GM23248 (cell line): ENCODE measurements at regions not wholly inside any gene's neighbourhood (a gene's known extent, or its start where the extent isn't known, plus 50 kb on each side); places are given as distances from the start of the nearest gene placed in this dataset.

Experiments used
- DNase-seq: peaks from one replicate; pipeline ENCODE4 v3.0.0-alpha.2; 2015
- H2AFZ ChIP-seq: fragments of 200-600 bp; sonication (generic); 2 replicates; pipeline ENCODE4 v1.6.1; 2016; ENCODE audit warnings: antibody characterized with exemption
- H3F3A ChIP-seq: fragments of 200-600 bp; sonication (generic); 2 replicates; pipeline ENCODE4 v1.6.1; 2016; ENCODE audit warnings: mild to moderate bottlenecking, antibody characterized with exemption, mixed run types; ENCODE audit not compliant: insufficient read depth
- H3K27ac ChIP-seq: fragments of 200-600 bp; sonication (generic); 2 replicates; pipeline ENCODE4 v1.5.1; 2016; ENCODE audit warnings: mild to moderate bottlenecking
- H3K27me3 ChIP-seq: fragments of 200-600 bp; sonication (generic); replicated peaks from 2 replicates; pipeline ENCODE4 v1.6.1; 2016; ENCODE audit warnings: mild to moderate bottlenecking; ENCODE audit not compliant: insufficient read depth
- H3K36me3 ChIP-seq: fragments of 200-600 bp; sonication (generic); 2 replicates; pipeline ENCODE4 v1.6.1; 2016; ENCODE audit warnings: low read depth, mild to moderate bottlenecking
- H3K4me1 ChIP-seq: fragments of 200-600 bp; sonication (generic); 2 replicates; pipeline ENCODE4 v1.6.1; 2016; ENCODE audit warnings: mild to moderate bottlenecking; ENCODE audit not compliant: insufficient read depth
- H3K4me2 ChIP-seq: fragments of 200-600 bp; sonication (generic); one replicate; pipeline ENCODE4 v1.6.1; 2016; ENCODE audit warnings: mild to moderate bottlenecking; ENCODE audit not compliant: unreplicated experiment
- H3K4me3 ChIP-seq: fragments of 200-600 bp; sonication (generic); 2 replicates; pipeline ENCODE4 v1.5.1; 2016; ENCODE audit warnings: mild to moderate bottlenecking
- H3K79me2 ChIP-seq: fragments of 200-600 bp; sonication (generic); 2 replicates; pipeline ENCODE4 v1.6.1; 2016; ENCODE audit warnings: mild to moderate bottlenecking; ENCODE audit not compliant: insufficient read depth
- H3K9ac ChIP-seq: fragments of 200-600 bp; sonication (generic); 2 replicates; pipeline ENCODE4 v1.6.1; 2016; ENCODE audit warnings: mild to moderate bottlenecking
- H3K9me2 ChIP-seq: fragments of 200-600 bp; sonication (generic); 2 replicates; pipeline ENCODE4 v1.6.1; 2016; ENCODE audit warnings: mixed run types, mild to moderate bottlenecking, moderate library complexity; ENCODE audit not compliant: insufficient read depth
- H3K9me3 ChIP-seq: fragments of 200-600 bp; sonication (generic); one replicate; pipeline ENCODE4 v1.6.1; 2017; ENCODE audit warnings: low read depth
- H4K20me1 ChIP-seq: fragments of 200-600 bp; sonication (generic); 2 replicates; pipeline ENCODE4 v1.6.0; 2016; ENCODE audit not compliant: insufficient read depth
- EZH2 ChIP-seq: fragments of 200-600 bp; sonication (generic); IDR thresholded peaks from 2 replicates; pipeline ENCODE4 v1.6.1; 2018; ENCODE audit warnings: antibody characterized with exemption, mild to moderate bottlenecking; ENCODE audit not compliant: insufficient read depth, poor library complexity, severe bottlenecking
- EZH2phosphoT487 ChIP-seq: fragments of 200-600 bp; sonication (generic); IDR thresholded peaks from 2 replicates; pipeline ENCODE4 v1.6.1; 2018; ENCODE audit warnings: antibody characterized with exemption, moderate library complexity, mild to moderate bottlenecking, low read depth; ENCODE audit not compliant: insufficient read depth
- WGBS, 2 experiments: methylation state at CpG; one replicate each; pipeline ENCODE4 v1.1.6; 2015 to 2017; ENCODE audit warnings: low lambda C conversion rate in 2 of 2, low coverage in 1 of 2; ENCODE audit errors: missing lambda C conversion rate in 2 of 2; 5-methylcytosine and 5-hydroxymethylcytosine counted together
- in situ Hi-C: fragments of 300-500 bp; cut with MboI; formaldehyde crosslinking; loops from 2 replicates; pipeline ENCODE4 v1.15.0; 2020

- TF ChIP-seq EZH2phosphoT487 (no peak), EZH2 (no peak)
- no peak overlapping the region for H3K4me2 ChIP-seq
- no peaks in the 10 kb centered on the region for H3K79me2 ChIP-seq
- no peak overlapping the region for H3K9ac ChIP-seq
- no peaks in the 10 kb centered on the region for H4K20me1 ChIP-seq
- no peaks in the 10 kb centered on the region for H3K36me3 ChIP-seq
- no peaks in the 10 kb centered on the region for H3F3A ChIP-seq
- H3K4me1 ChIP-seq, result no peaks in the 10 kb centered on the region
- H3K27me3 ChIP-seq, result no peaks in the 10 kb centered on the region
- H3K9me3 ChIP-seq, result no peaks in the 10 kb centered on the region
- no peak overlapping the region for H3K27ac ChIP-seq
- H2AFZ ChIP-seq, result no peak overlapping the region
- H3K9me2 ChIP-seq, result no peaks in the 10 kb centered on the region
- in situ Hi-C loops, result no loop called here
- no peak for DNase-seq
- H3K4me3 ChIP-seq, result no peak overlapping the region
Measured at GRCh38 chr14:44783901-44784300, 177.8 kb downstream of the KLHL28 start.

GRCh38 chr14:44782775-44783238, 178.9 kb downstream of the KLHL28 start:
- Histone ChIP-seq H3K27ac (no peak overlapping the region), H3K9me2 (no peaks in the 10 kb centered on the region), H3K9ac (no peak overlapping the region), H4K20me1 (no peaks in the 10 kb centered on the region), H3K4me1 (no peaks in the 10 kb centered on the region), H3K9me3 (no peaks in the 10 kb centered on the region), H3K4me3 (no peak overlapping the region), H3F3A (no peaks in the 10 kb centered on the region), H3K36me3 (no peaks in the 10 kb centered on the region), H2AFZ (no peak overlapping the region), H3K27me3 (no peaks in the 10 kb centered on the region), H3K79me2 (no peaks in the 10 kb centered on the region), H3K4me2 (no peak overlapping the region)
- WGBS, 2 experiments, result 4 to 11% methylated on average over 1 of the region's 1 CpG
- peak; percentile 2 for DNase-seq
- TF ChIP-seq EZH2phosphoT487, result no peak
- no peak for TF ChIP-seq EZH2
- in situ Hi-C loops, result no loop called here

GRCh38 chr14:44780989-44781388, 180.8 kb downstream of the KLHL28 start:
- no peaks in the 10 kb centered on the region for H3K79me2 ChIP-seq
- no peak overlapping the region for H3K4me3 ChIP-seq
- no peaks in the 10 kb centered on the region for H3K4me1 ChIP-seq
- no peak for DNase-seq
- H3K27ac ChIP-seq, result no peak overlapping the region
- H4K20me1 ChIP-seq, result no peaks in the 10 kb centered on the region
- 0 to 4% methylated on average over 3 of the region's 3 CpGs for WGBS, 2 experiments
- no peaks in the 10 kb centered on the region for H3K36me3 ChIP-seq
- H2AFZ ChIP-seq, result no peak overlapping the region
- in situ Hi-C loops, result no loop called here
- no peaks in the 10 kb centered on the region for H3F3A ChIP-seq
- no peaks in the 10 kb centered on the region for H3K27me3 ChIP-seq
- no peaks in the 10 kb centered on the region for H3K9me3 ChIP-seq
- H3K9ac ChIP-seq, result no peak overlapping the region
- H3K4me2 ChIP-seq, result no peak overlapping the region
- TF ChIP-seq EZH2 (no peak), EZH2phosphoT487 (no peak)
- H3K9me2 ChIP-seq, result no peaks in the 10 kb centered on the region

GRCh38 chr14:44778604-44779003, 183.1 kb downstream of the KLHL28 start:
- Histone ChIP-seq H3K27ac (no peak overlapping the region), H3K9ac (no peak overlapping the region), H3K36me3 (no peaks in the 10 kb centered on the region), H2AFZ (no peak overlapping the region), H3K9me3 (no peaks in the 10 kb centered on the region), H3K4me2 (no peak overlapping the region), H4K20me1 (no peaks in the 10 kb centered on the region), H3K4me1 (no peaks in the 10 kb centered on the region), H3K9me2 (no peaks in the 10 kb centered on the region), H3K27me3 (no peaks in the 10 kb centered on the region), H3K4me3 (no peak overlapping the region), H3F3A (no peaks in the 10 kb centered on the region), H3K79me2 (no peaks in the 10 kb centered on the region)
- peak; percentile 45 for DNase-seq
- in situ Hi-C loops, result no loop called here
- TF ChIP-seq EZH2phosphoT487 (no peak), EZH2 (no peak)
- 8 to 9% methylated on average over 2 of the region's 2 CpGs for whole genome bisulfite sequencing, 2 experiments

- in situ Hi-C loops, result no loop called here
- Histone ChIP-seq H3K4me2 (no peak overlapping the region), H2AFZ (no peak overlapping the region), H3K9me2 (no peaks in the 10 kb centered on the region), H3K27me3 (no peaks in the 10 kb centered on the region), H3K79me2 (no peaks in the 10 kb centered on the region), H3K27ac (no peak overlapping the region), H4K20me1 (no peaks in the 10 kb centered on the region), H3K9me3 (no peaks in the 10 kb centered on the region), H3K4me3 (no peak overlapping the region), H3K36me3 (no peaks in the 10 kb centered on the region), H3K4me1 (no peaks in the 10 kb centered on the region), H3F3A (no peaks in the 10 kb centered on the region), H3K9ac (no peak overlapping the region)
- DNase-seq, result no peak
- TF ChIP-seq EZH2 (no peak), EZH2phosphoT487 (no peak)
- WGBS, 2 experiments, result 25 to 28% methylated on average over 5 of the region's 5 CpGs
Measured at GRCh38 chr14:44777584-44777983, 184.2 kb downstream of the KLHL28 start.
